Smooth muscle cell (in vitro differentiated cells): ENCODE measurements at regions not wholly inside any gene's neighbourhood (a gene's known extent, or its start where the extent isn't known, plus 50 kb on each side); places are given as distances from the start of the nearest gene placed in this dataset.

ENCODE experiments used
- DNase-seq: peaks from one replicate; lab custom pipeline; 2025; ENCODE audit not compliant: unreplicated experiment; lab: John Stamatoyannopoulos, UW
- H2AFZ ChIP-seq: fragments of 200-600 bp; sonication (generic); 2 replicates; pipeline ENCODE4 v1.6.0; 2016; ENCODE audit warnings: antibody characterized with exemption, low read depth, mild to moderate bottlenecking
- H3F3A ChIP-seq: fragments of 200-600 bp; sonication (generic); 2 replicates; pipeline ENCODE4 v1.6.0; 2017; ENCODE audit warnings: antibody characterized with exemption, low read depth
- H3K27ac ChIP-seq: fragments of 200-600 bp; sonication (generic); 2 replicates; pipeline ENCODE4 v1.5.1; 2016; ENCODE audit warnings: low read depth, mild to moderate bottlenecking
- H3K27me3 ChIP-seq: fragments of 200-600 bp; sonication (generic); 2 replicates; pipeline ENCODE4 v1.6.1; 2016; ENCODE audit warnings: low read depth, mild to moderate bottlenecking
- H3K36me3 ChIP-seq: fragments of 200-600 bp; sonication (generic); 2 replicates; pipeline ENCODE4 v1.5.1; 2016; ENCODE audit warnings: low read depth
- H3K4me1 ChIP-seq: fragments of 200-600 bp; sonication (generic); 2 replicates; pipeline ENCODE4 v1.5.1; 2016; ENCODE audit warnings: low read depth
- H3K4me2 ChIP-seq: fragments of 200-600 bp; sonication (generic); 2 replicates; pipeline ENCODE4 v1.6.0; 2016; ENCODE audit warnings: mild to moderate bottlenecking
- H3K4me3 ChIP-seq: fragments of 200-600 bp; sonication (generic); 2 replicates; pipeline ENCODE4 v1.5.1; 2016; ENCODE audit warnings: mild to moderate bottlenecking
- H3K79me2 ChIP-seq: fragments of 200-600 bp; sonication (generic); 2 replicates; pipeline ENCODE4 v1.6.0; 2016; ENCODE audit warnings: low read depth, mild to moderate bottlenecking
- H3K9ac ChIP-seq: fragments of 200-600 bp; sonication (generic); 2 replicates; pipeline ENCODE4 v1.6.0; 2016; ENCODE audit warnings: low read depth
- H3K9me3 ChIP-seq: fragments of 200-600 bp; sonication (generic); replicated peaks from 2 replicates; pipeline ENCODE4 v1.5.1; 2016; ENCODE audit warnings: low read depth
- H4K20me1 ChIP-seq: fragments of 200-600 bp; sonication (generic); 2 replicates; pipeline ENCODE4 v1.6.0; 2016; ENCODE audit warnings: low read depth
- WGBS: methylation state at CpG from one replicate; pipeline ENCODE4 v1.1.7; 2016; ENCODE audit warnings: low lambda C conversion rate; 5-methylcytosine and 5-hydroxymethylcytosine counted together
- TF ChIP-seq, protein P1 (sequence below): fragments of 200-600 bp; sonication (generic); IDR thresholded peaks from 2 replicates; pipeline ENCODE4 v1.5.1; 2017; ENCODE audit warnings: borderline replicate concordance, mild to moderate bottlenecking, antibody characterized with exemption; ENCODE audit not compliant: insufficient read depth, poor library complexity, severe bottlenecking

DNA sequence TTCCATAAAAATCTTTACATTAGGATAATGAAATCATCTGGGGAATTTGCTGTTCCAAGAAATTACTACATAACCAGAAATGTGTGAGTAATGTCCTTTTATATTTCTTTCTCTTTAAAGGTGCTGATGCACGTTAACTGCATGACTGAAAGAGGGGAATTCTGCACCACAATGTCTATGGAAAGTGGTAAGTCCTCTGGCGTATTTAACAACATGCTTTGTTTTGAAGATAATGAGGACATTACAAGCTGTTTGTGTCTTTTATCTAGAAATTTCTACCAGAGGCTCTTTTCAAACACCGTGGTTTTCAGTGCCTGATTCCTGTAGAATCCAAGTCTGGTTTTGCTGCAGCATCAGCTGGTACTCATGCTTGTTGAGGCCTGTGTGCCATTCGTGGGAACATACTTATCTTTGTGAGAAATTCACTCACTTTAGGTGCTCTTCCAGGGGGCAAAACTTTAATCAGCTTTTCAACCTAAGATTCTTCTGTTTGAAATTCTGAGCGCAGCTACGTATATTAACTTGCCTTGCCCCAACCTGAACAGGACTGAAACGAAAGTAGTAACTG, 257.2 kb downstream of the PDHA2 start:
- H3K27me3 ChIP-seq, result no peaks in the 10 kb centered on the region
- no peak overlapping the region for H3K4me3 ChIP-seq
- H2AFZ ChIP-seq, result peak overlapping the region; percentile 74
- TF ChIP-seq, protein P1, sequence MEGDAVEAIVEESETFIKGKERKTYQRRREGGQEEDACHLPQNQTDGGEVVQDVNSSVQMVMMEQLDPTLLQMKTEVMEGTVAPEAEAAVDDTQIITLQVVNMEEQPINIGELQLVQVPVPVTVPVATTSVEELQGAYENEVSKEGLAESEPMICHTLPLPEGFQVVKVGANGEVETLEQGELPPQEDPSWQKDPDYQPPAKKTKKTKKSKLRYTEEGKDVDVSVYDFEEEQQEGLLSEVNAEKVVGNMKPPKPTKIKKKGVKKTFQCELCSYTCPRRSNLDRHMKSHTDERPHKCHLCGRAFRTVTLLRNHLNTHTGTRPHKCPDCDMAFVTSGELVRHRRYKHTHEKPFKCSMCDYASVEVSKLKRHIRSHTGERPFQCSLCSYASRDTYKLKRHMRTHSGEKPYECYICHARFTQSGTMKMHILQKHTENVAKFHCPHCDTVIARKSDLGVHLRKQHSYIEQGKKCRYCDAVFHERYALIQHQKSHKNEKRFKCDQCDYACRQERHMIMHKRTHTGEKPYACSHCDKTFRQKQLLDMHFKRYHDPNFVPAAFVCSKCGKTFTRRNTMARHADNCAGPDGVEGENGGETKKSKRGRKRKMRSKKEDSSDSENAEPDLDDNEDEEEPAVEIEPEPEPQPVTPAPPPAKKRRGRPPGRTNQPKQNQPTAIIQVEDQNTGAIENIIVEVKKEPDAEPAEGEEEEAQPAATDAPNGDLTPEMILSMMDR, result no peak
- H3K36me3 ChIP-seq, result no peaks in the 10 kb centered on the region
- DNase-seq, result no peak
- no peaks in the 10 kb centered on the region for H4K20me1 ChIP-seq
- H3K9me3 ChIP-seq, result no peaks in the 10 kb centered on the region
- H3K4me2 ChIP-seq, result peak overlapping the region; percentile 61
- WGBS, result 48% methylated on average over 7 of the region's 7 CpGs
- no peak overlapping the region for H3K27ac ChIP-seq
- H3K79me2 ChIP-seq, result no peaks in the 10 kb centered on the region
- peaks cover 23% of the 10 kb centered on the region for H3K4me1 ChIP-seq
- no peak overlapping the region for H3K9ac ChIP-seq
- no peaks in the 10 kb centered on the region for H3F3A ChIP-seq

DNA sequence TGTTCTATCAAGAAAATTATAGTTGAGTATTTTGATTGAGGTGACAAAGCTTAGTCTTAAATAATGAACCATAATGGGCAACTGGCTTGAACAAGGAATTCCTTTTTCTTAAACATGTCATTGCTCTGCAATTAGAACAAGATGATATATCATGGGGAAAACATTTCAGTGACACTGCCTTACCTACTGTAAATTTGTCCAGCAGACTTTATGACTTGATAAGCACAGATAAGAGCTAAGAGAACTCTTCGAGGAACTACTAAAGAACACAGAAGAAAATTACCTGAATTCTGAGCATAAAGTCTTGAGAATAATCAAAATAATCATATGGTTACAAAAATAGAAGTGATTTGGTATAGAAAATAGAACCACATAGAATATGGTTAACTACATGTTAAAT, 257.8 kb downstream of the PDHA2 start:
- Histone ChIP-seq H3K27ac (no peak overlapping the region), H3K4me3 (no peak overlapping the region), H3K4me2 (no peak overlapping the region), H3K79me2 (no peaks in the 10 kb centered on the region), H2AFZ (no peak overlapping the region), H3K4me1 (peaks cover 23% of the 10 kb centered on the region), H3K36me3 (no peaks in the 10 kb centered on the region), H3K9ac (no peak overlapping the region), H4K20me1 (no peaks in the 10 kb centered on the region), H3K27me3 (no peaks in the 10 kb centered on the region), H3F3A (no peaks in the 10 kb centered on the region), H3K9me3 (no peaks in the 10 kb centered on the region)
- TF ChIP-seq, protein P1, result no peak
- 56% methylated on average over 1 of the region's 1 CpG for WGBS
- DNase-seq, result no peak

DNA sequence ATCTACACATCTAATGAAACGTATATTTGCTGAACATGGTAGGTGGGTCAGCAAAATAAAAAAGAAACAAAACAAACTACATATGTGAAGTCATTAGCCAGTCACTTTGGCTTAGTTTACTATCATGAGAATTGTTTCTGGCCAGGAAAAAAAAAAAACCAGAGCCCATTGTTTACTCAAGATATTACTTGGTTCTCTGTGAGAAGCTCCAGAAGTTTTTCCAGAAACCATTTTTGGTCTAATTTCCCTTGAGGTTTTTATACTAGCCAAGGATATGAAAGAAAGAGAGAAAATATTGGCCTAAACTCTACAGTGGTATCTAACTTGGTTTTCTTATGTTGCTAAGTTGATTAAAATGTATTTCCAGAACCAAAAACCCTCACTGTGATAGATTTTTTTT, 259.1 kb downstream of the PDHA2 start:
- no peak overlapping the region for H3K9ac ChIP-seq
- H3F3A ChIP-seq, result no peaks in the 10 kb centered on the region
- H3K4me2 ChIP-seq, result no peak overlapping the region
- WGBS, result 81% methylated on average over 1 of the region's 1 CpG
- H3K27me3 ChIP-seq, result no peaks in the 10 kb centered on the region
- no peak overlapping the region for H2AFZ ChIP-seq
- H3K9me3 ChIP-seq, result no peaks in the 10 kb centered on the region
- no peaks in the 10 kb centered on the region for H4K20me1 ChIP-seq
- no peak overlapping the region for H3K4me3 ChIP-seq
- DNase-seq, result no peak
- H3K79me2 ChIP-seq, result no peaks in the 10 kb centered on the region
- no peak overlapping the region for H3K27ac ChIP-seq
- no peaks in the 10 kb centered on the region for H3K36me3 ChIP-seq
- TF ChIP-seq, protein P1, result no peak
- H3K4me1 ChIP-seq, result peaks cover 23% of the 10 kb centered on the region

DNA sequence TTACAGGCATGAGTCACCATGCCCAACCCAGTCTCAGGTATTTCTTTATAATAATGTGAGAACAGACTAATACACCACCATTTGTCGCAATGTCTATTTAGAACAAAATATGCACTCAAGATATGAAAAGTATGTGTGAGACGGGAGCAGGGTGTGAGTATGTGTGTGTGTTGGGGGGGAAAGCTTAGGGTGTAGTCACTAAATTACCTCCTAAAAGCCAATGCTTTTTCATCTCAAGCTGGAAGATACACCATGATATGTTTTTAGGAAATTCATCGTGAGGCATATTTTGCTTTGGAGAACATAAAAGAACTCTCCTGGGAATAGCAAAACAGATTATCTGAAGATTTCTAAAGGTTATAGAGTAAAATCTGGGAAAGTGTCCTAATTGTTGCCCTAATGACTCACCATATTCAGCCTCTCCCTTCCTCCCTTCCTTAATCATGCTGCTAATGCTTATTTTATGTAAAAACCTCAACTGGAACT, 262.7 kb downstream of the PDHA2 start:
- Histone ChIP-seq H3F3A (no peaks in the 10 kb centered on the region), H3K9ac (no peak overlapping the region), H3K9me3 (no peaks in the 10 kb centered on the region), H3K27ac (peak overlapping the region; percentile 37), H4K20me1 (no peaks in the 10 kb centered on the region), H3K27me3 (no peaks in the 10 kb centered on the region), H3K4me3 (no peak overlapping the region), H3K36me3 (no peaks in the 10 kb centered on the region), H3K4me1 (peaks cover 2% of the 10 kb centered on the region), H3K79me2 (no peaks in the 10 kb centered on the region), H2AFZ (no peak overlapping the region), H3K4me2 (peak overlapping the region; percentile 62)
- WGBS, result 48% methylated on average over 3 of the region's 3 CpGs
- TF ChIP-seq, protein P1, result no peak
- no peak for DNase-seq
